ENCODE measurements at regions not wholly inside any gene's neighbourhood (a gene's known extent, or its start where the extent isn't known, plus 50 kb on each side); places are given as distances from the start of the nearest gene placed in this dataset.
"Not testable (repeated sequence)": the region's sequence is repeated elsewhere in the genome, so short reads cannot be mapped to it uniquely, and the experiment has no call there.

DNA sequence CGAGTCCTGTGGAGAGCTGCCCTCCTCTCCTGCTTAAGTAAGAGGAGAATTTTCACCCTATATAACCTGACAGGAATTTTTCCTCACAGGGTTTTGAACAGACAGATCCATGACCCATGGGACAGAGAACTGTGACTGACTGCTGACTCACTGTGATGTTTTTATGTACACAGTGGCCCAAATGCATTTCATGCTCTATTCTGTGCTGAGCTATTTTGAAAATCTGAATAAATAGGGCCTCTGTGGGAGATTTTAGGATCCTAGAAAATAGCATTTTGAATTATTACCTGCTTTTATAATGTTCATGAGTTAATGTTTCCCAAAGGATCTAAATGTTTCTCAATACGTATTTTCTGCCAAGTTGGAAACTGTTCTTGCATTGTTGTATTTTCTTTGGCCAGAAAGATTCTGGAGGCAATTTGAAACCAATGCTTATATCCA lies 577.4 kb downstream of the HTR1B start:
- Histone ChIP-seq H3K4me2 (ENCODE audit: insufficient read depth, low read length, poor library complexity, severe bottlenecking) (no peak overlapping the region), H3K9me3 (replicated peaks in 1 of 2; ENCODE audit: control insufficient read depth in 2 of 2, insufficient read depth in 1 of 2, low read depth in 1 of 2, low read length in 2 of 2) (no peaks in the 10 kb centered on the region), H3K79me1 (ENCODE audit: low read depth, low read length) (no peaks in the 10 kb centered on the region), H3K27me3 (ENCODE audit: control insufficient read depth in 3 of 3, insufficient read depth in 3 of 3, low read depth in 1 of 3, low read length in 3 of 3) (no peaks in the 10 kb centered on the region), H3K4ac (ENCODE audit: low read length) (no peak overlapping the region), H3K23ac (ENCODE audit: low read depth, low read length, poor library complexity) (no peak overlapping the region), H4K91ac (ENCODE audit: low read depth, low read length, poor library complexity) (no peak overlapping the region), H2BK5ac (ENCODE audit: low read length) (no peak overlapping the region), H4K8ac (ENCODE audit: low read depth, low read length) (no peak overlapping the region), H3K9ac (ENCODE audit: low read depth, low read length, poor library complexity) (no peak overlapping the region), H2AFZ (ENCODE audit: low read length) (no peak overlapping the region), H3K4me1 (ENCODE audit: control insufficient read depth in 2 of 2, insufficient read depth in 1 of 2, low read depth in 1 of 2, low read length in 2 of 2) (no peaks in the 10 kb centered on the region), H2BK12ac (ENCODE audit: low read length) (no peak overlapping the region), H3K18ac (ENCODE audit: low read length) (no peak overlapping the region), H2AK5ac (ENCODE audit: low read depth, low read length) (no peak overlapping the region), H3K27ac (replicated peaks; ENCODE audit: low read length) (no peak overlapping the region), H3K4me3 (ENCODE audit: low read length in 2 of 2) (no peak overlapping the region), H2BK120ac (ENCODE audit: low read depth, low read length) (no peak overlapping the region), H3K14ac (ENCODE audit: low read length) (peak overlapping the region; percentile 38), H3K36me3 (replicated peaks in 1 of 2; ENCODE audit: control insufficient read depth in 2 of 2, insufficient read depth in 2 of 2, low read length in 2 of 2) (no peaks in the 10 kb centered on the region), H2BK15ac (ENCODE audit: low read length) (no peak overlapping the region)
- WGBS, 2 donors (ENCODE audit: extremely low coverage in 2 of 2, insufficient read length in 2 of 2, insufficient replicate concordance in 1 of 2), result no CpG with 5 or more reads among the region's 2 CpGs
- DNase-seq (ENCODE audit: low spot score), result no peak

DNA sequence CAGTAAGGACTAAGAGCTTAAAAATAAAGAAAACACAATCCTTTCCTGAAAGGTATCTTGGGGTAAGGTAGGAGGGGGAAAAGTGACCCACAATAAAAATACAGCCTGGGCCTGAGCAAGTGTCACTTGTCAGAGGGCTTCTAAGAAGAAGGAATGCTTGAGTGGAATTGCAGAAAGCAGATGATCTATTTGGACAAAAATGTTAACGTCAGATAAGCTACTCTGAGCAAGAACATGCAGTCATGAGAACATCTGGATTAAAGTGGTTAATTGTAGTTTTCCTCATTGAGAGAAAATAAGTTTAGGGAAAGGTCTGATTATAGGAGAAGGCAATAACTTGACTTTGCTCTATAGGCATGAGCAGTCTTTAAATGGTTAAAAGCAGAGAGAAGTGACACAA lies 581.9 kb downstream of the HTR1B start:
- Histone ChIP-seq H2BK5ac (ENCODE audit: low read length) (no peak overlapping the region), H3K4ac (ENCODE audit: low read length) (no peak overlapping the region), H4K91ac (ENCODE audit: low read depth, low read length, poor library complexity) (no peak overlapping the region), H3K18ac (ENCODE audit: low read length) (no peak overlapping the region), H3K27ac (replicated peaks; ENCODE audit: low read length) (no peak overlapping the region), H2BK12ac (ENCODE audit: low read length) (no peak overlapping the region), H3K14ac (ENCODE audit: low read length) (no peak overlapping the region), H2AK5ac (ENCODE audit: low read depth, low read length) (no peak overlapping the region), H3K79me1 (ENCODE audit: low read depth, low read length) (no peaks in the 10 kb centered on the region), H3K36me3 (replicated peaks in 1 of 2; ENCODE audit: control insufficient read depth in 2 of 2, insufficient read depth in 2 of 2, low read length in 2 of 2) (no peaks in the 10 kb centered on the region), H3K4me1 (ENCODE audit: control insufficient read depth in 2 of 2, insufficient read depth in 1 of 2, low read depth in 1 of 2, low read length in 2 of 2) (no peaks in the 10 kb centered on the region), H3K4me3 (ENCODE audit: low read length in 2 of 2) (no peak overlapping the region), H3K4me2 (ENCODE audit: insufficient read depth, low read length, poor library complexity, severe bottlenecking) (no peak overlapping the region), H2AFZ (ENCODE audit: low read length) (no peak overlapping the region), H4K8ac (ENCODE audit: low read depth, low read length) (no peak overlapping the region), H2BK15ac (ENCODE audit: low read length) (no peak overlapping the region), H2BK120ac (ENCODE audit: low read depth, low read length) (no peak overlapping the region), H3K9ac (ENCODE audit: low read depth, low read length, poor library complexity) (no peak overlapping the region), H3K9me3 (replicated peaks in 1 of 2; ENCODE audit: control insufficient read depth in 2 of 2, insufficient read depth in 1 of 2, low read depth in 1 of 2, low read length in 2 of 2) (no peaks in the 10 kb centered on the region), H3K23ac (ENCODE audit: low read depth, low read length, poor library complexity) (no peak overlapping the region), H3K27me3 (ENCODE audit: control insufficient read depth in 3 of 3, insufficient read depth in 3 of 3, low read depth in 1 of 3, low read length in 3 of 3) (no peaks in the 10 kb centered on the region)
- WGBS, 2 donors (ENCODE audit: extremely low coverage in 2 of 2, insufficient read length in 2 of 2, insufficient replicate concordance in 1 of 2), result no CpG with 5 or more reads among the region's 1 CpG
- no peak for DNase-seq (ENCODE audit: low spot score)

DNA sequence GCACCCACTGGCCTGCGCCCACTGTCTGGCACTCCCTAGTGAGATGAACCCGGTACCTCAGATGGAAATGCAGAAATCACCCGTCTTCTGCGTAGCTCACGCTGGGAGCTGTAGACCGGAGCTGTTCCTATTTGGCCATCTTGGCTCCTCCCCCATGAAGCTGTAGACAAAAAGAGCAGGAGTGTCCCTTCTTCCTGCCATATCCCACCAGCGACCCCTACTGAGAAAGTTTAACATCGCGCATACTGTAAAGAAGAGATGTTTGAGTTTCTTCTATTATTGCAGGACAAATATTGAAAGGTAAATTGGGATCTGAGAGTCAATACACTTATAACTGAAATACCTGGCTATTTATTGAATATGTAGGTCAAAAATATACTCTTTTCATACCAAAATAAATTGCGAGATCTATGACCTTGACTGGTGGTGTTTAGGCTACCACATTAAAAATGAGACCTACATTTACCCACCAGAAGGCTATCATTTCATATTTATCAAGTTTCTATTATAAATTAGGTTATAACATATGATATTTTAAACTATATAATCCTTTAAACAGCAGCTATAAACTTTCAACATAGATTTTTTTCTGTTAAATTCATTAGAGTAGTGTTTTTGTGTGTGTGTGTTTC lies 586.3 kb downstream of the HTR1B start:
- no peak overlapping the region for H3K4me2 ChIP-seq (ENCODE audit: insufficient read depth, low read length, poor library complexity, severe bottlenecking)
- no peaks in the 10 kb centered on the region for H3K4me1 ChIP-seq (ENCODE audit: control insufficient read depth in 2 of 2, insufficient read depth in 1 of 2, low read depth in 1 of 2, low read length in 2 of 2)
- H2AK5ac ChIP-seq (ENCODE audit: low read depth, low read length), result no peak overlapping the region
- H3K27me3 ChIP-seq (ENCODE audit: control insufficient read depth in 3 of 3, insufficient read depth in 3 of 3, low read depth in 1 of 3, low read length in 3 of 3), result no peaks in the 10 kb centered on the region
- H3K9me3 ChIP-seq (replicated peaks in 1 of 2; ENCODE audit: control insufficient read depth in 2 of 2, insufficient read depth in 1 of 2, low read depth in 1 of 2, low read length in 2 of 2), result peaks cover 0 to 7% of the 10 kb centered on the region in 2 donors
- H4K8ac ChIP-seq (ENCODE audit: low read depth, low read length), result no peak overlapping the region
- H3K18ac ChIP-seq (ENCODE audit: low read length), result no peak overlapping the region
- H3K27ac ChIP-seq (replicated peaks; ENCODE audit: low read length), result no peak overlapping the region
- no peak overlapping the region for H3K14ac ChIP-seq (ENCODE audit: low read length)
- DNase-seq (ENCODE audit: low spot score), result peak; percentile 55
- no peak overlapping the region for H3K4ac ChIP-seq (ENCODE audit: low read length)
- no peak overlapping the region for H3K9ac ChIP-seq (ENCODE audit: low read depth, low read length, poor library complexity)
- H4K91ac ChIP-seq (ENCODE audit: low read depth, low read length, poor library complexity), result no peak overlapping the region
- no peaks in the 10 kb centered on the region for H3K79me1 ChIP-seq (ENCODE audit: low read depth, low read length)
- no CpG with 5 or more reads among the region's 10 CpGs for WGBS, 2 donors (ENCODE audit: extremely low coverage in 2 of 2, insufficient read length in 2 of 2, insufficient replicate concordance in 1 of 2)
- no peak overlapping the region for H2BK12ac ChIP-seq (ENCODE audit: low read length)
- no peak overlapping the region for H3K23ac ChIP-seq (ENCODE audit: low read depth, low read length, poor library complexity)
- peak overlapping the region in 1 of 2 donors; percentile 22 for H3K4me3 ChIP-seq (ENCODE audit: low read length in 2 of 2)
- no peak overlapping the region for H2AFZ ChIP-seq (ENCODE audit: low read length)
- peaks cover 0 to 4% of the 10 kb centered on the region in 2 donors for H3K36me3 ChIP-seq (replicated peaks in 1 of 2; ENCODE audit: control insufficient read depth in 2 of 2, insufficient read depth in 2 of 2, low read length in 2 of 2)
- H2BK5ac ChIP-seq (ENCODE audit: low read length), result no peak overlapping the region
- H2BK120ac ChIP-seq (ENCODE audit: low read depth, low read length), result no peak overlapping the region
- H2BK15ac ChIP-seq (ENCODE audit: low read length), result no peak overlapping the region

DNA sequence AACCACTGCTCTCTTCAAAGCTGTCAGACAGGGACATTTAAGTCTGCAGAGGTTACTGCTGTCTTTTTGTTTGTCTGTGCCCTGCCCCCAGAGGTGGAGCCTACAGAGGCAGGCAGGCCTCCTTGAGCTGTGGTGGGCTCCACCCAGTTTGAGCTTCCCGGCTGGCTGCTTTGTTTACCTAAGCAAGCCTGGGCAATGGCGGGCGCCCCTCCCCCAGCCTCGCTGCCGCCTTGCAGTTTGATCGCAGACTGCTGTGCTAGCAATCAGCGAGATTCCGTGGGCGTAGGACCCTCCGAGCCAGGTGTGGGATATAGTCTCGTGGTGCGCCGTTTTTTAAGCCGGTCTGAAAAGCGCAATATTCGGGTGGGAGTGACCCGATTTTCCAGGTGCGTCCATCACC lies 586.9 kb downstream of the HTR1B start:
- not testable (repeated sequence) for H3K4me3 ChIP-seq (ENCODE audit: low read length in 2 of 2); H3K4me2 ChIP-seq (ENCODE audit: insufficient read depth, low read length, poor library complexity, severe bottlenecking); H3K27me3 ChIP-seq (ENCODE audit: control insufficient read depth in 3 of 3, insufficient read depth in 3 of 3, low read depth in 1 of 3, low read length in 3 of 3); H3K18ac ChIP-seq (ENCODE audit: low read length); H2AFZ ChIP-seq (ENCODE audit: low read length); H3K36me3 ChIP-seq (replicated peaks in 1 of 2; ENCODE audit: control insufficient read depth in 2 of 2, insufficient read depth in 2 of 2, low read length in 2 of 2); H3K79me1 ChIP-seq (ENCODE audit: low read depth, low read length); DNase-seq (ENCODE audit: low spot score); H3K14ac ChIP-seq (ENCODE audit: low read length); H3K4ac ChIP-seq (ENCODE audit: low read length); H2AK5ac ChIP-seq (ENCODE audit: low read depth, low read length); H2BK5ac ChIP-seq (ENCODE audit: low read length); H3K23ac ChIP-seq (ENCODE audit: low read depth, low read length, poor library complexity); H4K8ac ChIP-seq (ENCODE audit: low read depth, low read length); H3K9ac ChIP-seq (ENCODE audit: low read depth, low read length, poor library complexity); H3K9me3 ChIP-seq (replicated peaks in 1 of 2; ENCODE audit: control insufficient read depth in 2 of 2, insufficient read depth in 1 of 2, low read depth in 1 of 2, low read length in 2 of 2); H4K91ac ChIP-seq (ENCODE audit: low read depth, low read length, poor library complexity); H3K4me1 ChIP-seq (ENCODE audit: control insufficient read depth in 2 of 2, insufficient read depth in 1 of 2, low read depth in 1 of 2, low read length in 2 of 2); H2BK15ac ChIP-seq (ENCODE audit: low read length); H3K27ac ChIP-seq (replicated peaks; ENCODE audit: low read length); H2BK12ac ChIP-seq (ENCODE audit: low read length); H2BK120ac ChIP-seq (ENCODE audit: low read depth, low read length)
- no CpG with 5 or more reads among the region's 18 CpGs for WGBS, 2 donors (ENCODE audit: extremely low coverage in 2 of 2, insufficient read length in 2 of 2, insufficient replicate concordance in 1 of 2)

All from neuronal stem cell (in vitro differentiated cells).